KMS-11 (cell line): ENCODE measurements at regions not wholly inside any gene's neighbourhood (a gene's known extent, or its start where the extent isn't known, plus 50 kb on each side); places are given as distances from the start of the nearest gene placed in this dataset.

Experiments used
- H2AFZ ChIP-seq: fragments of 200-600 bp; sonication (generic); 2 replicates; pipeline ENCODE4 v1.6.1; 2016; ENCODE audit warnings: antibody characterized with exemption, mixed run types, low read depth
- H3K27ac ChIP-seq: fragments of 200-600 bp; sonication (generic); 2 replicates; pipeline ENCODE4 v1.6.1; 2016; ENCODE audit warnings: mild to moderate bottlenecking, mixed run types
- H3K27me3 ChIP-seq: fragments of 200-600 bp; sonication (generic); 2 replicates; pipeline ENCODE4 v1.6.1; 2017; ENCODE audit warnings: mild to moderate bottlenecking, low read depth, mixed run types, moderate library complexity; ENCODE audit not compliant: insufficient read depth
- H3K36me3 ChIP-seq: fragments of 200-600 bp; sonication (generic); 2 replicates; pipeline ENCODE4 v1.6.1; 2017; ENCODE audit warnings: mild to moderate bottlenecking, mixed run types; ENCODE audit not compliant: insufficient read depth
- H3K4me1 ChIP-seq: fragments of 200-600 bp; sonication (generic); 2 replicates; pipeline ENCODE4 v1.6.1; 2016; ENCODE audit warnings: mild to moderate bottlenecking, low read depth, mixed run types; ENCODE audit not compliant: poor library complexity, severe bottlenecking
- H3K4me2 ChIP-seq: fragments of 200-600 bp; sonication (generic); 2 replicates; pipeline ENCODE4 v1.7.0; 2016; ENCODE audit warnings: mild to moderate bottlenecking, mixed run types
- H3K4me3 ChIP-seq: fragments of 200-600 bp; sonication (generic); IDR thresholded peaks from 2 replicates; pipeline ENCODE4 v1.6.1; 2017; ENCODE audit warnings: low read depth, low read length, mixed read lengths; ENCODE audit not compliant: insufficient read depth
- H3K79me2 ChIP-seq: fragments of 200-600 bp; sonication (generic); 2 replicates; pipeline ENCODE4 v1.6.1; 2016; ENCODE audit warnings: low read depth, mixed run types; ENCODE audit not compliant: insufficient read depth
- H3K9ac ChIP-seq: fragments of 200-600 bp; sonication (generic); 2 replicates; pipeline ENCODE4 v1.6.1; 2016; ENCODE audit warnings: mild to moderate bottlenecking, mixed run types
- H4K20me1 ChIP-seq: fragments of 200-600 bp; sonication (generic); 2 replicates; pipeline ENCODE4 v1.6.1; 2016; ENCODE audit warnings: mild to moderate bottlenecking, mixed run types; ENCODE audit not compliant: insufficient read depth
- CTCF ChIP-seq: fragments of 200-600 bp; sonication (generic); conservative IDR thresholded peaks from 2 replicates; pipeline ENCODE4 v1.6.1; 2017; ENCODE audit warnings: low read depth, mild to moderate bottlenecking, antibody characterized with exemption, low read length, moderate library complexity, mixed read lengths

GRCh38 chr14:77989441-77989991 lies 180.7 kb upstream of the NRXN3 start:
- no peaks in the 10 kb centered on the region for H3K36me3 ChIP-seq
- H3K4me1 ChIP-seq = no peaks in the 10 kb centered on the region
- H3K4me2 ChIP-seq = no peak overlapping the region
- H3K27ac ChIP-seq = no peak overlapping the region
- H3K27me3 ChIP-seq = no peaks in the 10 kb centered on the region
- TF ChIP-seq CTCF = no peak
- H4K20me1 ChIP-seq = no peaks in the 10 kb centered on the region
- H3K9ac ChIP-seq = no peak overlapping the region
- no peak overlapping the region for H2AFZ ChIP-seq
- H3K4me3 ChIP-seq = no peak overlapping the region
- H3K79me2 ChIP-seq = no peaks in the 10 kb centered on the region

- no peaks in the 10 kb centered on the region for H3K27me3 ChIP-seq
- H2AFZ ChIP-seq = no peak overlapping the region
- H3K27ac ChIP-seq = no peak overlapping the region
- H3K4me1 ChIP-seq = no peaks in the 10 kb centered on the region
- no peak overlapping the region for H3K4me2 ChIP-seq
- H3K4me3 ChIP-seq = no peak overlapping the region
- H3K79me2 ChIP-seq = no peaks in the 10 kb centered on the region
- H4K20me1 ChIP-seq = no peaks in the 10 kb centered on the region
- H3K36me3 ChIP-seq = no peaks in the 10 kb centered on the region
- no peak overlapping the region for H3K9ac ChIP-seq
- no peak for TF ChIP-seq CTCF
These were observed 179.8 kb upstream of the NRXN3 start for GRCh38 chr14:77990337-77990736.

- H3K4me1 ChIP-seq = no peaks in the 10 kb centered on the region
- no peaks in the 10 kb centered on the region for H4K20me1 ChIP-seq
- no peak overlapping the region for H2AFZ ChIP-seq
- H3K4me2 ChIP-seq = no peak overlapping the region
- TF ChIP-seq CTCF = no peak
- no peak overlapping the region for H3K9ac ChIP-seq
- no peaks in the 10 kb centered on the region for H3K79me2 ChIP-seq
- H3K4me3 ChIP-seq = no peak overlapping the region
- no peak overlapping the region for H3K27ac ChIP-seq
- no peaks in the 10 kb centered on the region for H3K36me3 ChIP-seq
- H3K27me3 ChIP-seq = no peaks in the 10 kb centered on the region
These were observed 178.9 kb upstream of the NRXN3 start for GRCh38 chr14:77991128-77991772.

GRCh38 chr14:78005325-78005724 lies 164.8 kb upstream of the NRXN3 start:
- Histone ChIP-seq H4K20me1 (no peaks in the 10 kb centered on the region), H3K9ac (no peak overlapping the region), H3K79me2 (no peaks in the 10 kb centered on the region), H3K36me3 (no peaks in the 10 kb centered on the region), H2AFZ (no peak overlapping the region), H3K4me2 (no peak overlapping the region), H3K27ac (no peak overlapping the region), H3K4me3 (no peak overlapping the region), H3K27me3 (no peaks in the 10 kb centered on the region), H3K4me1 (no peaks in the 10 kb centered on the region)
- no peak for TF ChIP-seq CTCF
